HG02759 (cell line): ENCODE measurements at regions not wholly inside any gene's neighbourhood (a gene's known extent, or its start where the extent isn't known, plus 50 kb on each side); places are given as distances from the start of the nearest gene placed in this dataset.
A peak's percentile ranks its signal among the peaks of the same experiment; 100 is the strongest.
"Not testable (repeated sequence)": the region's sequence is repeated elsewhere in the genome, so short reads cannot be mapped to it uniquely, and the experiment has no call there.

ENCODE experiments used
- ATAC-seq: cut with Tn5 transposase; IDR thresholded peaks from one replicate; pipeline ENCODE4 v1.9.1; 2021; ENCODE audit warnings: mild to moderate bottlenecking, moderate library complexity; ENCODE audit not compliant: unreplicated experiment

DNA sequence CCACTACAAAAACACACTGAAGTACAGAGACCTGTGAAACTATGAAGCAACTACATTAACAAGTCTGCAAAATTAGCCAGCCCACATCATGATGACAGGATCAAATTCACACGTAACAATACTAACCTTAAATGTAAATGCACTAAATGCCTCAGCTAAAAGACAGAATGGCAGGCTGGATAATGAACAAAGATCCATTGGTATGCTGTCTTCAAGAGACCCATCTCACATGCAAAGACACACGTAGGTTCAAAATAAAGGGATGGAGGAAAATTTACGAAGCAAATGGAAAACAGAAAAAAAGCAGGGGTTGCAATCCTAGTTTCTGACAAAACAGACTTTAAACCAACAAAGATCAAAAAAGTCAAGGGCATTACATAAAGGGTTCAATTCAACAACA lies 120.1 kb upstream of the OSTN start:
- not testable (repeated sequence) for ATAC-seq

DNA sequence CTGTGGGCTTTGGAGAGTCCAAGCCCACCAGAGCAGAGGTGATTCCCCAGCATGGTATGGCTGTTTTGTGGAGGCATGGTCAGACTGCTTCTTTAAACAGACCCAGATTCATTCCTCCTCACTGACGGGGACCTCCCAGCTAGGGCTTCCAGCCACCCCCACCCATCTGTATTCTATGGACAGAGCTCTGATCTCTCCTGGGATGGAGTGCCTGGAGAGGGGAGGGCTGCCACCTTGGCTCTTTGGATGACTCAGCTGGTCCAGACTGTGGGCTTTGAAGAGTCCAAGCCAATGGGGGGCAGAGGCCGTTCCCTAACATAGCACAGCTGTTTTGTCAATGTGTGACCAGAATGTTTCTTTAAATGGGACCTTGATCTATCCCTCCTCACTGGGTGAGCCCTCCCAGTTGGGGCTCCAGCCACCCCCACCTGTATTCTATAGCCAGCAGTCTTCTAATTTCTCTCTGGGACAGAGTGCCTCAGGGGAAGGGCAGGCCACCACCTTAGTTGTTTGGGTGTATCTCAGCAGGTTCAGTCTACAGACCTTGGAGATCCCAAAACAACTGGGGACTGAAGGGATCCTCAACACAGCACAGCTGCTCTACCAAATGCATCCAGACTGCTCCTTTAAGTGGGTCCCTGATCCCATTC lies 122.0 kb upstream of the OSTN start:
- ATAC-seq: no peak

DNA sequence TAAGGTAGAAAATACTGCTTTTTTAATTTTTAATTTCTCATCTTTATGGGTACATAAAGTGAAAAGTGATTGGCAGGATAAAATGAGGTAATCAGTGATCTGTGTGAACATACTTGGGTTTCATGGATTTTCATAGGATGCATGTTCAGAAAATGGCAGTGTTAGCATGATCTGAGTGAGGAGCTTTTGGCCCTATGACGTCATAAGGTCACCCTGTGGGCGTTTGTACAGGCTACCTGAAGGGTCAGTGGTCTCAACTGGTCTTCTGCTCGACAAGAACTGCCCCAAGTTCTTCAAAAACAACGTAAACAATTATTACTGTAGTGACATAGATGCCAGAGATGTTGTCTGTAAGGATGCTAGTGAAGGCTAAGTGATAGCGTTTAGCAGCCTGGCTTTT lies 124.5 kb upstream of the OSTN start:
- ATAC-seq: no peak

DNA sequence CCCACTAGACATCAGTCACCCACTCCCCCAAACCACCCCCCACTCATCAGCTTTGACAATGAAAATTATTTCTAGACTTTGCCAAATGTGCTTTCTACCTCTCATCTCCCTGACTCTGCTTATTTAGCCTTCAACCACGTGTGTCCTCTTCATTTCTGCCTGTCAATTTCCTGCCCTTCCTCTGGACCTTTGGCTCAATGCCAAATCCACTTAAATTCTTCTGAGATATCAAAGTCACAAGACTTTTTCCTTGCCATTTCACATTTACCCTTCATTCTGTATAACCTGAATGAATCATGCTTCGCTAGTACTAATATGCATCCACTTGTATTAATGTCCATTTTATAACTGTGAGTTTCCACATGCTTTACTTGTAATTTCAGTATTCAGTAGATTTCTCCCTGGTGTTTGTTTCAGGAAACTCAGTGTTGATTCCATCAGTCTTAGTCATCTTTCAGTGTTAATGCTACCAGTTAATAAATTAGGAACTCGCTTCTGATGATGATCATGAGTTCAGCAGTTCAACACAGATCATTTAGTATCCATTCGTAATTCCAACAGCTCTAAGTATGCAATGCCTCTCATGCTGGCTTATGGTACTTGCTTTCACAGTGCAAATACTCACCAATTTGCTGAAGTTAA lies 128.2 kb upstream of the OSTN start:
- no peak for ATAC-seq

DNA sequence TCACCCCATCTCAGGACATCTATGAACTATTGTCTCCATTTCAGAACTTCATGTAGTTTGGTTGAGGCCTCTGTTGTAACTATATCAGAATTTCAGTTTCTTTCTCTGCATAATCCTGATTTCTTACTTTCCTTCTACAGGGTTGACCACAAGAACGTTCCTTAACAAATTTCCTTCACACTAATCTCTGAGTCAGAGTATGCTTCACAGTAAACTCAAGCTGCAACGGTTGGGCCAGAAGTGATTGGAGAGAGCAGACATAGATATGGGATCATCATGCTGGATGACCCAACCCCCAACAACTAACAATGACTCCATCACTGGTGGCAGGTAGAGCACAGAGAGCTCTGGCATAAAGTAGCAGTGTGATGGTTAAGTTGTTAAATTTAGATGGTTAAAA lies 128.8 kb upstream of the OSTN start:
- ATAC-seq: no peak

DNA sequence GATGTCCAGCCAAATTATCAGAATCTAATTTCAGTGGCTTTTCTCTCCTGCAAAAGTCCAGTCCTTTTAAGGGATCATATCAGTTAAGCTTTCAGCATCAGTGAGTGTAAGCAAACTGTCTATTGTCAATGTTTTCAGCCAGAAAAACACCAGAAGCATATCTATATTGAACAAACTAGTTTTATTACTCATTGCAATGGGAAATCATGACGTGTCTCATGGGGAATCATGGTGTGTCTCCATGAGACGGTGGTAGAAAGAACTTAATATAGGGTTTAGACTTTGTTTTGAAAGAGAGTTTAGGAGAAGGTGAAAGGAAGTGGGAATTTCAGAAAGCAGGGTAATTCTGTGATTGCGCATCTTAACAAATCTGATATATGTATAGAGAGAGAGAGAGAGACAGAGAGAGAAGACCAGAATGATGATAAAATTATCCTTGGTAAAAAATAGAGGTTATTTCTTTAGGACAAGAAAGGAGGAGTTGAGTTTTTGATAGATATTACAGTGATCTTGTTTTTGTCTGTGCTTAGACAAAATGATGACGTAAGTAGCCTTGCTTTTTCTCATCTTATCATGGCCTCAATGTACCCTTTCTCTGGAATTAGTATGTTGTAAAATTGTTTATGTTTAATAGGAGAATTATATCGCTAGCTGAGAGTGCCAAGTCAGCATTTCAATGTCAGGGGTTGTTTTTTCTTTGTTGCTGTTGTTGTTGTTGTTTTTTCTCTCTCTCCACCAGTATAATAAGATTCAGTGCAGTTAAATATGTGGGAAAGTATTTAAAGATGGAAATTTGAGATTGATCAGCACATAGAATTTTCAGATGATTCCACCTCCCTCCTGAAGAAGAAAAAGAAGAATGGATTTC lies 129.9 kb upstream of the OSTN start:
- ATAC-seq: no peak

DNA sequence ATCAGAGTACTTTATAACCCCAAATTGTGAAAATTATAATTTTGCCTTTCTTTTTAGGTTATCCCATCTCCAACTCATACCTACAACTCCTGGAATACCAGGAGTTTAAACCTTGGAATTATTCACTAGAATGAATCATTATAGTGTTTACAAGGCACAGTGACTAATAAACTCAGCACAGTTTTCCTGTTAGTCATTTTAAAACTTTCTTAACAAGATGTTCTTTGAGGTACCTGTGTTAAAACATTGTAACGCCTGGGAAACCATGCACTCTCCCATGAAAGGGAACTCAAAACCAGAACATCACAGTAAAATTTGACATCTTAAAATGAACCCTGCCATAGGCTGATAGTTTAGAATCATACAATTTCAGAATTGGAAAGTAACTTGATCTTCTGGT lies 132.4 kb upstream of the OSTN start:
- ATAC-seq: no peak

DNA sequence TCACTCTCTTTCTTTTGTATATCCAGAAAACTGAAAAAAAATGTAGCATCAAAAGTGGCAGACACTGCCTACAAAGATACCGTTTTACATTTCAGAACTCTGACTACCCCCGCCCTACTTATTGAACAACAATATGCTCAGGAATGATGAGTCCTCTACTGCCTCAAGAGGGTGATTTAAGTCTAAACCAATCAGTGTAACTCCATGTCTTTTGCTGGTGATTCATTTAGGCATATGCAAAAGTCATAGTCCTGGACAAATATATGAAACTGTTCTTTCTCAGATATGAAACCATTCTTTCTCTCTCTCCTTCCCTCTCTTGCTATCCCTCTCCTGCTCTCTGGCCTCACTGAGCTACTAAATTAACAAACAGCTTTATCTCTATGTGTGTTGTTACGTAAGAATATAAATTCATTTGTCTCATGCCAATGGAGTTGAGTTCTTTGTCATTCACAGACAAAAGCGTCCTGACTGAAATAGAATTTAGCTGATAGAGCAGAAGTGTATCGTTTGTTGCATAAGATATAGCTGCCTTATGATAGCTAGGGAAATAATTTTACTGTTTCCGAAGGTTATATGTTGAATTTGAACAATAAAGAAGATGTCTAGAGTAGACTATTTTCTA lies 133.7 kb upstream of the OSTN start:
- no peak for ATAC-seq

DNA sequence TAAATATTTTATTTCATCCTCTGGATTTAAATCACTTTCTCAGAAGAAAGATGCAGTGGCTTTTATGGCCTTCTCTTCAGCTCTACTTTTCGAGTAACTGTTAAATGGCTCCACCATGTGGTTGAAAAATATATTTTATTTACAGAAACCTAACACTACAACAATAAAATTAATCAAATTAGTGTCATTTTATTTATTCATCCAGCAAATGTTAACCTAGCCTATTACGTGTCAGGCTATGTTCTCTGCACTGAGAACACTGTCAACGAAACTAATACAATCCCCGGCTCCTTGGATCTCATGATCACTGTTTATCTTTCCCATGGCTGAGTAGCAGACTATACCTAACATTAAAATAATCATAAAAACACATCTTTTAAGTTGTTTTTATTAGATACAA lies 148.0 kb upstream of the OSTN start:
- peak; percentile 45 for ATAC-seq

DNA sequence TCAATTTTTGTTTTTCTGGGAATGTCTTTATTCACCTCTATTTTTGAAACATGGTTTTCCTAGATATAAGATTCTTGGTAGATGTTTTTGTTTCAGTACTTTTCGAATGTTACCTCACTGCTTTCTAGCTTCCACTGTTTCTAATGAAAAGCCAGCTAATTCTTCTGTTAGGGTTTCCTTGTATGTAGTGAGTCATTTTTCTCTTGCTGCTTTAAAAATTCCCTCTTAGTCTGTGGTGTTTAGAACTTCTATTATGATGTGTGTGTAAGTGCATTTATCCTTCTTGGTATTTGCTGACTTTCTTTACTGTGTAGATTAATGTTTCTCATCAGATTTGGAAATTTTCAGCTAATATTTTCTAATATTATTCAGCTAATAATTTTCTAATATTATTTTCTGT lies 151.1 kb upstream of the OSTN start:
- ATAC-seq: no peak

DNA sequence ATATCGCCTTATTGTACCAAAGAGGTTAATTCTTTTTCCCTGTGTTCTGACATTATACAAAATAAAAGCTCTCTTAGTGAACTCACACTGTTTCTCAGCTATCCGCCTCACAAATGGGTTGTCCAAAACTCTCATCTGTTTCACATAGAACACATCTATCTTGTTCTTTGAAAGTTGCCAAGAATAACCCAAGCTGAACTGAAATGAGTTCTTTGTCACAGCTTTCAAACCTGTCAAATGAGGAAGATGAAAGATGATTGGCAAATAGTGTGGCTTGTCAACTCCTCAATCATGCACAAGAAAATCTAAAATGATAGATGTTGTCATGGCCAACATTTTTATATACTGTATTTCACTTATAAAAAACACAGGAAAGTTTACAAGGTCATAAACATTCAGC lies 168.1 kb upstream of the OSTN start:
- no peak for ATAC-seq

DNA sequence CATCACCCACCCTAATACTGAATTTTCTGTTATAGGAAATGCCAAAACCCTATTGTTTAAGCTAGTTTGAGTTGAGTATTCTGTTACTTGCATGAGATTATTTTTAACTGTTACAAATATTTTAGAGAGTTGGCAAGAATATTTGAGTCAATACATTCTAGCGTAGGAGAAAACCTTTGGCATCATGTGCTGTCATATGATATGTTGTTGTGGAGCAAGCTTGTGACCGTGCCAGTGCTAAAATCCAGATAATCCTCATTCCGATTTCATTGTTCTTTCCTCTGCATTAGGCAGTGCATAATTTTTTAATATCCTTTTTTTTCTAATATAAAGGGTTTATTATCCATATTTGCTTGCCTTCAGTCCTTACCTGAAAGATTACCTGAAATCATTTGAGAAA lies 168.0 kb upstream of the GMNC start:
- ATAC-seq: no peak

DNA sequence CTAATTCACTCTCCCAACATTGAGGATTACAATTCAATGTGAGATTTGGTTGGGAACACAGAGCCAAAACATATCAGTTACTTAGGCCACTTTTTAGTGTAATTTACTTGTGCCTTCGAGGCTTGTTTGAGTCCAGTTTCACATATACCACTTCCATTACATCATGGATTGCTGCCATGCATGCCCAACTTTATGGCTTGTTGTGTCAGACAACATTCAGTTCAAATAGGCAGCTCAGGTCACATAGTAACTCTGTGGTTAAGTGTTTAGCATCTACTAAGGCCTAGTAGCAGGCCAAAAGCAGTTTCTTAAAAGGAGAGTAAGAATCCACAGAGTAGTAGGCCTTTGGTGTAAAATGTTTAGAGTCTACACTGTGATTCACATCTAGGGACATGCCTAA lies 164.3 kb upstream of the GMNC start:
- no peak for ATAC-seq

DNA sequence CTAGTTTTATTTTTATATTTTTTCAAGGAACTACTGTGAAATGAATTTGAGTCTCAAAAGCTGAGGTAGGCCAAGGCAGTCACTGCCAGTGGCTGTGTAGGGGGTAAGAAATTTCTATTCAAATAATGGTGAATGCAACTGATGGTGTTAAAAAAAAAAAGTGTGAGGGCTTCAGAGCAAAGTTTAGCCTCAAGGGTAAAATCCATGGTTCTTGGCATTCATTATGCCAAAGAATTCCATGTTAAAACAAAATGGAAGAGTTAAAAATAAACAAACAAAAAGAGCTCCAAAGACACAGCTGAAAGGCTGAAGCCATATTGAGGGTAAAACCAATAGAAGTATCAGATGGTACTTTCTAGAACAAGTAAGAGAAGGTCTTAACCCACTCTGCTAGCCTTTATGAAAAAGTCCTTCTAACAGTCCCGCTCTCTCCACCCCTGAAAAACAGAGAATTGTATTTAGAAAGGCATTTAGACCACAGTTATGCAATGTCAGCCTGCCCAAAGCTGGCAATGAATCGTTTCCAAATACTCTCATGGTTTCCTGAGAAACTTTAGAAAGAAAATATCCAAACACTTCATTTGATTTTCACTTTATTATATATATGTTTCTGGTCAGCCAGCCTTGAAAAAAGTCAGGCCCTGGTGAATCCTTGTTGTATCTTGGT lies 158.4 kb upstream of the GMNC start:
- no peak for ATAC-seq

DNA sequence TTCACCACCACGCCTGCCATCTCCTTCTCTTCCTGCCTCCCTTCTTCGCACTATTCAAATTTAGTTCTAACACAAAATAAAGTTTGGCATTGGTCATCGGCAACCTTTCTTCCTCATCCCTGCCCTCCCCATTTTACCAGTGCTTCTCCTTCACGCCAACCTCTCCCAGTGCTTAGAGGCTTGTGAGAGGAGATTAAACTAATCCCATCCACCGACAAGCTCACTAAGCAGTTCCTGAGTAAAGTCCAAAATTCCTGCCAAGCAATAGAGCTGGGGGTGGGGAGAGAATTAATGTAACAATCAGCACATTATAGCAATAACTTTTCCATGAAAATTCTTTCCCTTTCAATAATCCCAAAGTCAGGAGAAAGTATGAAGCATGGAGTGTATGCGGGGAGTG lies 157.4 kb upstream of the GMNC start:
- no peak for ATAC-seq

DNA sequence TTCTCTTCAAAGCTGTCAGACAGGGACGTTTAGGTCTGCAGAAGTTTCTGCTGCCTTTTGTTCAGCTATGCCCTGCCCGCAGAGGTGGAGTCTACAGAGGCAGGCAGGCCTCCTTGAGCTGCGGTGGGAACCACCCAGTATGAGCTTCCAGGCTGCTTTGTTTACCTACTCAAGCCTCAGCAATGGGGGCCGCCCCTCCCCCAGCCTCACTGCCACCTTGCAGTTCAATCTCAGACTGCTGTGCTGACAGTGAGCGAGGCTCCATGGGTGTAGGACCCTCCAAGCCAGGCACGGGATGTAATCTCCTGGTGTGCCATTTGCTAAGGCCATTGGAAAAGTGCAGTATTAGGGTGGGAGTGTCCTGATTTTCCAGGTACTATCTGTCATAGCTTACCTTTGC lies 153.5 kb upstream of the GMNC start:
- not testable (repeated sequence) for ATAC-seq

DNA sequence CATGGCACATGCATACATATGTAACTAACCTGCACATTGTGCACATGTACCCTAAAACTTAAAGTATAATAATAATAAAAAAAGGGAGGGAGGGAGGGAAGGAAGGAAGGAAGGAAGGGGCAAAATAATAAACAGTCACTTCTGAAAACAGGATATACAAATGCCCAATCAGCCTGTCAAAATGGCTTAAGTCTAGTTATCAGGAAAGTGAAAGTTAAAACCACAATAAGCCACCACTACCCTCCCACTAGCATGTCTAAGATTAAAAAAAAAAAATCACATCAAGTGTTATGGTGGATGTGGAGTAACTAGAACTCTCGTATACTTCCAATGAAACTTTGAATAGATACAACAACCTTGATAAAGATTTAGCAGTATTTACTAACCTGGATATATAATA lies 145.6 kb upstream of the GMNC start:
- ATAC-seq: peak; percentile 75

DNA sequence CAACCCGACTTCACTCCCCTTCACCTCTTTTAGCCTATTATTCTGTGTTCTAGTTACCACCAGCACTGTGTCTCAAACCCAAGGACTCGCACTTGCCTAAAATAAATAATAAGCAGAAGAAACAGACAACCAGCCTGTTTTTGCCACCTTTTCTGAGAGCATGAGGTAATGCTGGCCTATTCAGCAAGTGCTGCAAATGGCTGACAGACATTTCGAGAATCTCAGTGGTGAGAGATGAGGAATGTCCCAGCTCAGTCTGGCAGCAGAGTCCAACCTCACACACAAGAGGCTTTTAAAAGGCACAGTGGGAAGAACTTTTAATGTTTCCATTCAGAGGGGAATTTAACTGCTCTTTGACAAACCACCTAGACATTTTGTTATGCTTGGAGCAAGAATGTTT lies 143.3 kb upstream of the GMNC start:
- no peak for ATAC-seq

DNA sequence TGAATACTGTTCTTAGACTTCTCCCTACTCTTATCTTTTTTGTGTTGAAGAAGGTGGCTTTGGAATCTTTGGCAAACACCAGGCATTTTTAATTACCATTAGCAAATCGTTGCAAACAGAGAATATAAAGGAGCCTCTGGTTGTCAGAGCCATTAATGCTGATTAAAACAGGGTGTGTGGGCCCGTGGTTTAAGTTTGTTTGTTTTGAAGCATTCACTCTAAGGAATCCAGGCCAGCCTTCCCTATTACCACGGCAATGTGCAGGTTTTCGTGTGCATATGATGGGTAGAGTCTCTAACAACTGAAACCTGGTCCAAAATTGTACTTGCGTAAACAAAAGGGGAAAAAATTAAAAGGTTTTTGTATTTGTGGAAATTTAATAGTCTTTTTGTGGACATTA lies 141.2 kb upstream of the GMNC start:
- no peak for ATAC-seq

DNA sequence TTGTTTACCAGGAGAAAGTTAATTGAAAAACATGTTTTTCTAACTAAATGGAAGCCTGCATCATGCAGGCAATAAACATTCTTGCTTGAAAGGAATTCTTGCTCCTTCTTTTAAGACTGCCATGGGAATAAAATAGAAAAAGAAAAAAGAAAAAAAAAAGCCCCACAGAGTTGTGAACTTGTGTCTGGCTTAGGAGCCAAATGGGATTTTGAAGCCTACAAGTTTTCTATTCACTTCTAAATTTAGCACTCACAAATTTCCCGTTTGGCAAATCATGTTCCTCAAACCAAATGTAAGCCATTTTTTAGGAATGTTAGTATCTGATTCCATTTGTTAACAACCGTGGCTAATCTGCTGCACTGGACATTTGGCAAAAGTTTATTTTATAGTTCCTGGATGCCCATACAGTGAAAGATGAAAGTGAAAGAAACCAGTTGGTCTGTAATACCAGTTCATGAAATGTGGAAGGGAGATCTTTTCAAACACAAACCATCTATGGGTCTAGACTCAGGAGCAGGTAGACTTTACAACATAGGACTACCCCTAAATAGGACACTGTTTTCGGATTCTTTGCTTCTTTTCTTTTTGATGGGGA lies 133.8 kb upstream of the GMNC start:
- ATAC-seq: no peak

DNA sequence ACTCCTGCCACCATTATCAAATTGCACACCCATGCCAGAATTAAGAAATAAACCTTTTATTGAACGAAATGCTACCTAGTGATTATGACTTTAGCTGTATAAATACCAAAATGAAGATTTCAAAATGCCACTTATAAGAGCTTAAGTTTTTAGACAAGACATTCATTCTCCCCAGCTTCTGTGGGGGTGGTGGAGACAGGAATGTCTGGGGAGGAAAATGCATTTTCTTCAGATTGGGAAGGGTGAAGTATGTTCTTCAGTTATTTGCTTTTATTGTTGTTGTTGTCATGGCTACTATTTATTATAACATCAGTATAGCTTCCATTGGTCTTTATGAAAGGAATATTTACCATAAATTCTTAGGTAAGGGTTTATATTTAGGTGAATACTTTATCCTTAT lies 132.7 kb upstream of the GMNC start:
- no peak for ATAC-seq
